BLaER1 treated with 17β-estradiol and CSF1 and Interleukin-3, amounts not matched to agents 10 nM and 100 nM (cell line): ENCODE measurements at regions not wholly inside any gene's neighbourhood (a gene's known extent, or its start where the extent isn't known, plus 50 kb on each side); places are given as distances from the start of the nearest gene placed in this dataset.
"Not testable (repeated sequence)": the region's sequence is repeated elsewhere in the genome, so short reads cannot be mapped to it uniquely, and the experiment has no call there.

Experiments
- H3K27ac ChIP-seq, 11 experiments: shearing (Covaris generic); formaldehyde crosslinking; 2 replicates each; pipeline ENCODE4 v1.8.1; 2022
- H3K27me3 ChIP-seq, 11 experiments: shearing (Covaris generic); formaldehyde crosslinking; 2 replicates each; pipeline ENCODE4 v1.8.1; 2022
- H3K36me3 ChIP-seq, 11 experiments: shearing (Covaris generic); formaldehyde crosslinking; 2 replicates each; pipeline ENCODE4 v1.8.1; 2022
- H3K4me1 ChIP-seq, 10 experiments: shearing (Covaris generic); formaldehyde crosslinking; 2 replicates each; pipeline ENCODE4 v1.8.1; 2022
- H3K4me2 ChIP-seq, 11 experiments: shearing (Covaris generic); formaldehyde crosslinking; 2 replicates each; pipeline ENCODE4 v1.8.1; 2022
- H3K4me3 ChIP-seq, 10 experiments: shearing (Covaris generic); formaldehyde crosslinking; 2 replicates each; pipeline ENCODE4 v1.8.1; 2022
- H3K9ac ChIP-seq, 11 experiments: shearing (Covaris generic); formaldehyde crosslinking; 2 replicates each; pipeline ENCODE4 v1.8.1; 2022
- H3K9me3 ChIP-seq, 11 experiments: shearing (Covaris generic); formaldehyde crosslinking; replicated peaks in 1 of 11; 2 replicates each; pipeline ENCODE4 v1.8.1; 2022
- H4K20me1 ChIP-seq, 11 experiments: shearing (Covaris generic); formaldehyde crosslinking; 2 replicates each; pipeline ENCODE4 v1.8.1; 2022
- Cebpa-rat ChIP-seq, 11 experiments: shearing (Covaris generic); IDR thresholded peaks; 2 replicates each; pipeline ENCODE4 v1.8.1; 2022

- no peak for TF ChIP-seq Cebpa-rat (IDR thresholded peaks at IDR 0.05)
- Histone ChIP-seq H3K9ac (no peak overlapping the region), H3K4me2 (no peak overlapping the region), H3K27ac (no peak overlapping the region), H4K20me1 (no peaks in the 10 kb centered on the region), H3K9me3 (peaks cover 47 to 61% (median 50%) of the 10 kb centered on the region in 11 experiments), H3K36me3 (peaks cover 0 to 6% (median 0%) of the 10 kb centered on the region in 11 experiments; a peak in 1 of 22 replicates), H3K4me1 (no peaks in the 10 kb centered on the region), H3K27me3 (no peaks in the 10 kb centered on the region), H3K4me3 (no peak overlapping the region)
Measured at GRCh38 chr6:106858653-106859092, 115.9 kb downstream of the CD24 start.

- H3K4me2 ChIP-seq: no peak overlapping the region
- H3K36me3 ChIP-seq: peaks cover 0 to 6% (median 0%) of the 10 kb centered on the region in 11 experiments; a peak in 1 of 22 replicates
- no peaks in the 10 kb centered on the region for H3K27me3 ChIP-seq
- no peak overlapping the region for H3K4me3 ChIP-seq
- no peaks in the 10 kb centered on the region for H3K4me1 ChIP-seq
- H4K20me1 ChIP-seq: no peaks in the 10 kb centered on the region
- peaks cover 44 to 61% (median 48%) of the 10 kb centered on the region in 11 experiments for H3K9me3 ChIP-seq
- no peak overlapping the region for H3K9ac ChIP-seq
- no peak overlapping the region for H3K27ac ChIP-seq
- TF ChIP-seq Cebpa-rat (IDR thresholded peaks at IDR 0.05): no peak
Measured at GRCh38 chr6:106857771-106858652, 116.5 kb downstream of the CD24 start.

- H4K20me1 ChIP-seq, H3K4me2 ChIP-seq, H3K4me3 ChIP-seq, H3K27ac ChIP-seq, H3K36me3 ChIP-seq, H3K4me1 ChIP-seq, H3K9ac ChIP-seq, H3K27me3 ChIP-seq: not testable (repeated sequence)
- H3K9me3 ChIP-seq: peaks cover 44 to 61% (median 48%) of the 10 kb centered on the region in 11 experiments
Measured at GRCh38 chr6:106857310-106857709, 117.2 kb downstream of the CD24 start.

GRCh38 chr6:106856227-106856874 lies 118.2 kb downstream of the CD24 start:
- no peak overlapping the region for H3K4me3 ChIP-seq
- no peak overlapping the region for H3K9ac ChIP-seq
- H3K4me1 ChIP-seq: no peaks in the 10 kb centered on the region
- H3K4me2 ChIP-seq: no peak overlapping the region
- TF ChIP-seq Cebpa-rat (IDR thresholded peaks at IDR 0.05): no peak
- no peaks in the 10 kb centered on the region for H4K20me1 ChIP-seq
- no peak overlapping the region for H3K27ac ChIP-seq
- no peaks in the 10 kb centered on the region for H3K27me3 ChIP-seq
- H3K9me3 ChIP-seq: peaks cover 44 to 61% (median 48%) of the 10 kb centered on the region in 11 experiments
- H3K36me3 ChIP-seq: peaks cover 0 to 6% (median 0%) of the 10 kb centered on the region in 11 experiments; a peak in 2 of 22 replicates

GRCh38 chr6:106855117-106855516 lies 119.4 kb downstream of the CD24 start:
- TF ChIP-seq Cebpa-rat (IDR thresholded peaks at IDR 0.05): no peak
- H3K9me3 ChIP-seq: peaks cover 34 to 60% (median 45%) of the 10 kb centered on the region in 11 experiments
- no peaks in the 10 kb centered on the region for H4K20me1 ChIP-seq
- no peak overlapping the region for H3K4me2 ChIP-seq
- H3K4me3 ChIP-seq: no peak overlapping the region
- peaks cover 0 to under 1% (median 0%) of the 10 kb centered on the region in 10 experiments; a peak in 1 of 20 replicates for H3K4me1 ChIP-seq
- H3K27me3 ChIP-seq: no peaks in the 10 kb centered on the region
- H3K27ac ChIP-seq: no peak overlapping the region
- no peak overlapping the region for H3K9ac ChIP-seq
- H3K36me3 ChIP-seq: no peaks in the 10 kb centered on the region; a peak in 1 of 22 replicates

GRCh38 chr6:106849676-106850332 lies 124.7 kb downstream of the CD24 start:
- H3K36me3 ChIP-seq: no peaks in the 10 kb centered on the region; a peak in 1 of 22 replicates
- H3K27ac ChIP-seq: no peak overlapping the region
- H3K4me2 ChIP-seq: peak overlapping the region in 8 of 11 experiments; percentile 0 to 32 (median 8); a peak in 8 of 22 replicates
- no peak overlapping the region for H3K4me3 ChIP-seq
- no peak for TF ChIP-seq Cebpa-rat (IDR thresholded peaks at IDR 0.05)
- H3K9me3 ChIP-seq: peaks cover 21 to 41% (median 35%) of the 10 kb centered on the region in 11 experiments
- no peaks in the 10 kb centered on the region for H4K20me1 ChIP-seq
- H3K27me3 ChIP-seq: no peaks in the 10 kb centered on the region
- no peak overlapping the region for H3K9ac ChIP-seq
- H3K4me1 ChIP-seq: peaks cover 0 to 32% (median 16%) of the 10 kb centered on the region in 10 experiments; a peak in 14 of 20 replicates

- Histone ChIP-seq H4K20me1 (no peaks in the 10 kb centered on the region), H3K9ac (no peak overlapping the region), H3K27me3 (no peaks in the 10 kb centered on the region), H3K27ac (no peak overlapping the region), H3K9me3 (peaks cover 21 to 41% (median 35%) of the 10 kb centered on the region in 11 experiments), H3K4me3 (no peak overlapping the region), H3K4me2 (peak overlapping the region in 4 of 11 experiments; percentile 0 to 27 (median 4); a peak in 3 of 22 replicates), H3K4me1 (peaks cover 0 to 35% (median 16%) of the 10 kb centered on the region in 10 experiments; a peak in 14 of 20 replicates), H3K36me3 (no peaks in the 10 kb centered on the region; a peak in 1 of 22 replicates)
- no peak for TF ChIP-seq Cebpa-rat (IDR thresholded peaks at IDR 0.05)
Measured at GRCh38 chr6:106849120-106849519, 125.4 kb downstream of the CD24 start.

GRCh38 chr6:106847116-106847515 lies 127.4 kb downstream of the CD24 start:
- peaks cover 0 to 35% (median 16%) of the 10 kb centered on the region in 10 experiments; a peak in 14 of 20 replicates for H3K4me1 ChIP-seq
- no peaks in the 10 kb centered on the region for H4K20me1 ChIP-seq
- no peak overlapping the region for H3K4me3 ChIP-seq
- no peak for TF ChIP-seq Cebpa-rat (IDR thresholded peaks at IDR 0.05)
- no peak overlapping the region for H3K27ac ChIP-seq
- no peaks in the 10 kb centered on the region for H3K27me3 ChIP-seq
- peak overlapping the region in 10 of 11 experiments; percentile 11 to 44 (median 18); a peak in 12 of 22 replicates for H3K4me2 ChIP-seq
- no peak overlapping the region for H3K9ac ChIP-seq
- no peaks in the 10 kb centered on the region for H3K36me3 ChIP-seq
- peaks cover 8 to 22% (median 20%) of the 10 kb centered on the region in 11 experiments for H3K9me3 ChIP-seq

- no peaks in the 10 kb centered on the region for H4K20me1 ChIP-seq
- TF ChIP-seq Cebpa-rat (IDR thresholded peaks at IDR 0.05): no peak
- peaks cover 0 to 2% (median 0%) of the 10 kb centered on the region in 11 experiments; a peak in 2 of 22 replicates for H3K9me3 ChIP-seq
- peaks cover 0 to 34% (median 15%) of the 10 kb centered on the region in 10 experiments; a peak in 14 of 20 replicates for H3K4me1 ChIP-seq
- no peak overlapping the region for H3K4me3 ChIP-seq
- H3K4me2 ChIP-seq: no peak overlapping the region
- no peaks in the 10 kb centered on the region for H3K27me3 ChIP-seq
- H3K27ac ChIP-seq: no peak overlapping the region
- H3K9ac ChIP-seq: no peak overlapping the region
- no peaks in the 10 kb centered on the region for H3K36me3 ChIP-seq
Measured at GRCh38 chr6:106844930-106845329, 129.6 kb downstream of the CD24 start.
